H9 (cell line): ENCODE measurements at regions not wholly inside any gene's neighbourhood (a gene's known extent, or its start where the extent isn't known, plus 50 kb on each side); places are given as distances from the start of the nearest gene placed in this dataset.

Experiments used
- DNase-seq: peaks from one replicate; pipeline ENCODE4 v3.0.0-alpha.2; 2017
- H2AFZ ChIP-seq: one replicate; pipeline ENCODE4 v1.6.1; 2013; ENCODE audit warnings: mild to moderate bottlenecking, low read length, control low read depth, moderate library complexity
- H2AK5ac ChIP-seq: 2 replicates; pipeline ENCODE4 v1.6.1; 2013; ENCODE audit warnings: low read length, control low read depth, mixed read lengths; ENCODE audit not compliant: insufficient read length
- H2BK120ac ChIP-seq: one replicate; pipeline ENCODE4 v1.6.1; 2013; ENCODE audit warnings: low read depth, mild to moderate bottlenecking, low read length, control low read depth, inconsistent platforms; ENCODE audit not compliant: poor library complexity, severe bottlenecking
- H2BK12ac ChIP-seq: 2 replicates; pipeline ENCODE4 v1.6.1; 2013; ENCODE audit warnings: low read length, control low read depth, mixed read lengths, low read depth; ENCODE audit not compliant: insufficient read length
- H2BK15ac ChIP-seq: 2 replicates; pipeline ENCODE4 v1.6.1; 2013; ENCODE audit warnings: low read depth, low read length, control low read depth
- H2BK20ac ChIP-seq: one replicate; pipeline ENCODE4 v1.6.1; 2013; ENCODE audit warnings: low read depth, mild to moderate bottlenecking, low read length, control low read depth, inconsistent platforms; ENCODE audit not compliant: poor library complexity, severe bottlenecking
- H2BK5ac ChIP-seq: 2 replicates; pipeline ENCODE4 v1.6.1; 2013; ENCODE audit warnings: low read length, control low read depth, mixed read lengths; ENCODE audit not compliant: insufficient read length
- H3K14ac ChIP-seq: 2 replicates; pipeline ENCODE4 v1.6.1; 2013; ENCODE audit warnings: low read length, control low read depth; ENCODE audit not compliant: insufficient read depth
- H3K18ac ChIP-seq: 2 replicates; pipeline ENCODE4 v1.6.1; 2013; ENCODE audit warnings: low read depth, mild to moderate bottlenecking, mixed read lengths, low read length, control low read depth; ENCODE audit not compliant: insufficient read length
- H3K23ac ChIP-seq: 2 replicates; pipeline ENCODE4 v1.6.1; 2013; ENCODE audit warnings: low read length, control low read depth, mixed read lengths, low read depth; ENCODE audit not compliant: insufficient read length
- H3K23me2 ChIP-seq: 2 replicates; pipeline ENCODE4 v1.6.1; 2013; ENCODE audit warnings: low read depth, mild to moderate bottlenecking, mixed read lengths, low read length, control low read depth; ENCODE audit not compliant: insufficient read length, poor library complexity, severe bottlenecking
- H3K27ac ChIP-seq: 2 replicates; pipeline ENCODE4 v1.5.1; 2013; ENCODE audit warnings: low read length, control low read depth, mixed read lengths, low read depth; ENCODE audit not compliant: insufficient read length
- H3K27me3 ChIP-seq: 2 replicates; pipeline ENCODE4 v1.6.1; 2013; ENCODE audit warnings: low read length, control low read depth, inconsistent platforms; ENCODE audit not compliant: insufficient read depth
- H3K4ac ChIP-seq: 2 replicates; pipeline ENCODE4 v1.6.1; 2013; ENCODE audit warnings: low read depth, mild to moderate bottlenecking, control low read depth, inconsistent platforms, low read length, moderate library complexity
- H3K4me1 ChIP-seq: 2 replicates; pipeline ENCODE4 v1.6.1; 2013; ENCODE audit warnings: low read length, control low read depth, inconsistent platforms; ENCODE audit not compliant: insufficient read depth
- H3K4me2 ChIP-seq: 2 replicates; pipeline ENCODE4 v1.6.1; 2013; ENCODE audit warnings: low read length, control low read depth, mixed read lengths; ENCODE audit not compliant: insufficient read length, insufficient read depth
- H3K56ac ChIP-seq: 2 replicates; pipeline ENCODE4 v1.6.1; 2013; ENCODE audit warnings: low read depth, mild to moderate bottlenecking, mixed read lengths, low read length, control low read depth; ENCODE audit not compliant: insufficient read length
- H3K79me1 ChIP-seq: 2 replicates; pipeline ENCODE4 v1.6.1; 2013; ENCODE audit warnings: low read depth, mild to moderate bottlenecking, moderate library complexity, low read length, control low read depth, inconsistent platforms; ENCODE audit not compliant: insufficient read depth, poor library complexity, severe bottlenecking
- H3K79me2 ChIP-seq: 2 replicates; pipeline ENCODE4 v1.6.1; 2013; ENCODE audit warnings: low read length, control low read depth, inconsistent platforms; ENCODE audit not compliant: insufficient read depth
- H3K9ac ChIP-seq: 2 replicates; pipeline ENCODE4 v1.6.1; 2013; ENCODE audit warnings: low read length, control low read depth, mixed read lengths; ENCODE audit not compliant: insufficient read length; ENCODE audit errors: extremely low read depth
- H3K9me3 ChIP-seq: one replicate; pipeline ENCODE4 v1.6.1; 2013; ENCODE audit warnings: low read depth, low read length, inconsistent platforms; ENCODE audit not compliant: control insufficient read depth
- H3T11ph ChIP-seq: one replicate; pipeline ENCODE4 v1.6.1; 2013; ENCODE audit warnings: mild to moderate bottlenecking, low read length, control low read depth, inconsistent platforms
- H4K20me1 ChIP-seq: one replicate; pipeline ENCODE4 v1.6.1; 2013; ENCODE audit not compliant: control insufficient read depth, insufficient read length, insufficient read depth
- H4K5ac ChIP-seq: 2 replicates; pipeline ENCODE4 v1.6.1; 2013; ENCODE audit warnings: low read depth, mild to moderate bottlenecking, mixed read lengths, low read length, control low read depth; ENCODE audit not compliant: insufficient read length
- H4K8ac ChIP-seq: replicated peaks from 2 replicates; pipeline ENCODE4 v1.6.1; 2013; ENCODE audit warnings: low read length, control low read depth, mixed read lengths, low read depth; ENCODE audit not compliant: insufficient read length
- H4K91ac ChIP-seq: 2 replicates; pipeline ENCODE4 v1.6.1; 2013; ENCODE audit warnings: low read depth, mild to moderate bottlenecking, moderate library complexity, mixed read lengths, low read length, control low read depth; ENCODE audit not compliant: insufficient read length
- H3K27ac Mint-ChIP-seq, 3 experiments: 2 replicates in 2 of 3; 3 replicates in 1 of 3; pipeline ENCODE4 v1.8.0; 2020 to 2021; ENCODE audit warnings: mixed read lengths in 3 of 3, mild to moderate bottlenecking in 1 of 3, moderate library complexity in 1 of 3
- H3K27me3 Mint-ChIP-seq: 2 replicates; pipeline ENCODE4 v1.8.0; 2021; ENCODE audit warnings: low read depth, mild to moderate bottlenecking, moderate library complexity, mixed read lengths
- H3K36me3 Mint-ChIP-seq, 3 experiments: 2 replicates in 2 of 3; 3 replicates in 1 of 3; pipeline ENCODE4 v1.8.0; 2020 to 2021; ENCODE audit warnings: low read depth in 3 of 3, mixed read lengths in 3 of 3; ENCODE audit not compliant: insufficient read depth in 1 of 3
- H3K4me1 Mint-ChIP-seq, 2 experiments: 2 replicates each; pipeline ENCODE4 v1.8.0; 2020; ENCODE audit warnings: mixed read lengths in 2 of 2
- H3K4me3 Mint-ChIP-seq, 2 experiments: 2 replicates in 1 of 2; 3 replicates in 1 of 2; pipeline ENCODE4 v1.8.0; 2020 to 2021; ENCODE audit warnings: mild to moderate bottlenecking in 2 of 2, mixed read lengths in 2 of 2, moderate library complexity in 1 of 2
- H3K9me3 Mint-ChIP-seq, 2 experiments: 2 replicates in 1 of 2; 3 replicates in 1 of 2; pipeline ENCODE4 v1.8.0; 2020; ENCODE audit warnings: mild to moderate bottlenecking in 2 of 2, mixed read lengths in 2 of 2, moderate library complexity in 1 of 2
- CTCF ChIP-seq: fragments of 200-600 bp; sonication (generic); conservative IDR thresholded peaks from 3 replicates; pipeline ENCODE4 v1.8.0; 2021; ENCODE audit warnings: antibody characterized with exemption, mild to moderate bottlenecking
- WGBS: extraction: QIAGEN DNeasy Blood & Tissue Kit; methylation state at CpG from one replicate; pipeline ENCODE4 v1.1.7; 2013; ENCODE audit warnings: missing lambda C conversion rate, low lambda C conversion rate, mixed read lengths; ENCODE audit not compliant: insufficient read length; ENCODE audit errors: extremely low coverage; 5-methylcytosine and 5-hydroxymethylcytosine counted together

GRCh38 chr2:105645938-105646773 is 98.6 kb upstream of the NCK2 start:
- no peak overlapping the region for H2BK12ac ChIP-seq
- H3K27me3 ChIP-seq, result no peaks in the 10 kb centered on the region
- H3K4me1 ChIP-seq, result no peaks in the 10 kb centered on the region; the same call in 1 of the 2 replicates
- H4K91ac ChIP-seq, result no peak overlapping the region
- no peak overlapping the region for H3T11ph ChIP-seq
- DNase-seq, result no peak
- no peak overlapping the region for H3K18ac ChIP-seq
- H3K14ac ChIP-seq, result no peak overlapping the region
- H4K8ac ChIP-seq, result no peak overlapping the region
- no peak overlapping the region for H2BK15ac ChIP-seq
- peaks cover 37 to 40% of the 10 kb centered on the region in 2 experiments for H3K4me1 Mint-ChIP-seq
- no peak overlapping the region for H4K5ac ChIP-seq
- H3K4me3 Mint-ChIP-seq, result no peak overlapping the region
- no peaks in the 10 kb centered on the region for H3K79me2 ChIP-seq
- no peak overlapping the region for H2AFZ ChIP-seq
- no peak overlapping the region for H3K9ac ChIP-seq
- H3K79me1 ChIP-seq, result no peaks in the 10 kb centered on the region
- no peaks in the 10 kb centered on the region for H3K23me2 ChIP-seq
- no peaks in the 10 kb centered on the region for H3K9me3 ChIP-seq
- H2AK5ac ChIP-seq, result no peak overlapping the region
- no peaks in the 10 kb centered on the region for H4K20me1 ChIP-seq
- no peak overlapping the region for H3K56ac ChIP-seq
- TF ChIP-seq CTCF, result no peak
- H3K36me3 Mint-ChIP-seq, result peaks cover 2 to 11% (median 4%) of the 10 kb centered on the region in 3 experiments
- no peak overlapping the region for H3K27ac ChIP-seq
- H3K27me3 Mint-ChIP-seq, result no peaks in the 10 kb centered on the region; the same call in 1 of the 2 replicates
- H3K23ac ChIP-seq, result no peak overlapping the region
- WGBS, result no CpG with 5 or more reads among the region's 8 CpGs
- H2BK5ac ChIP-seq, result no peak overlapping the region
- H2BK20ac ChIP-seq, result no peak overlapping the region
- no peak overlapping the region for H3K4ac ChIP-seq
- H3K27ac Mint-ChIP-seq, result no peak overlapping the region
- H3K9me3 Mint-ChIP-seq, result peaks cover 8 to 11% of the 10 kb centered on the region in 2 experiments
- no peak overlapping the region for H3K4me2 ChIP-seq
- H2BK120ac ChIP-seq, result no peak overlapping the region
